ENCODE measurements at regions not wholly inside any gene's neighbourhood (a gene's known extent, or its start where the extent isn't known, plus 50 kb on each side); places are given as distances from the start of the nearest gene placed in this dataset.

- WGBS, 2 donors: 83 to 92% methylated on average over 15 of the region's 15 CpGs
- H3K27ac ChIP-seq: no peak overlapping the region
- H3K27me3 ChIP-seq: no peaks in the 10 kb centered on the region
- no peaks in the 10 kb centered on the region for H3K36me3 ChIP-seq
- H3K4me3 ChIP-seq: no peak overlapping the region
- H3K9me3 ChIP-seq: no peaks in the 10 kb centered on the region
- intact Hi-C loops (cut with DNase I): no loop called here
- H3K4me1 ChIP-seq: peaks cover 0 to 11% (median 8%) of the 10 kb centered on the region in 4 donors
- TF ChIP-seq CTCF (IDR thresholded peaks at IDR 0.05): no peak
- DNase-seq: no peak
Measured at GRCh38 chr13:31037874-31038500, 105.5 kb downstream of the TEX26 start.

DNA sequence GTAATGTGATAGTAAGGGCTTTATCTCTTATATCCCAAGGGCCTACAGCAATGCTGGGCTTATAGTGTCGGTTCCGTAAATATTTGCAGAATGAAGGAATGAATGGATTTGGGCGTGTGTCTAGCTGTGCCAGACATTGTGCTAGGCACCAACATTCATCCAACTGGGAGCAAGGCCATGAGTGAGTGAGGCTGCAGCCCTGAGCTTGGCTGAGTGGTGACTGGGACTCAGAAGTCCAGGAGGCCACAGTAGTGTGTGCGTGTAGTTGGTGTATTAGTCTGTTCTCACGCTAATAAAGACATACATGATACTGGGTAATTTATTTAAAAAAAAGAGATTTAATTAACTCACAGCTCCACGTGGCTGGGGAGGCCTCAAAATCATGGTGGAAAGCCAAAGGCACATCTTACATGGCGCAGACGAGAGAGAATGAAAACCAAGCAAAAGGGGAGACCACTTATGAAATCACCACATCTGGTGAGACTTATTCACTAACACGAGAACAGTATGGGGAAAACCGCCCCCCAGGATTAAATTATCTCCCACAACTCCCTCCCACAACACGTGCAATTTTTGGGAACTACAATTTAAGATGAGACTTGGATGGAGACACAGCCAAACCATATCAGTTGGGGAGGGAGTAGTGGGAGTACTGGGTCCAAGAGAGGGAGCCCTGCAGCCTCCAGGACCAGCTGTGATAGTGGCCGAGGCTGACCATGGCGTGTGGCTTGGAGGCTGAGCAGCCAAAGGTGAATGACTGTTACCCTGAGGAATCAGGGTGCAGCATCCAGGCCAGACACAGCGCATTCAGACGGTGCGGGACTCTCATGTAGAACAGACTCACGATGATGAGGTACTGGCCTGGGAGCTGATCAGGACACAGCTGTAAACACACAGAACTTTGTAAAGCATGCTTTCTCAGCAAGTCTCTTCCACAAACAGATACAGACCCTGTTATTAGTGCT is 104.6 kb downstream of the TEX26 start:
- H3K27ac ChIP-seq: no peak overlapping the region
- H3K9me3 ChIP-seq: no peaks in the 10 kb centered on the region
- no peak overlapping the region for H3K4me3 ChIP-seq
- no peaks in the 10 kb centered on the region for H3K36me3 ChIP-seq
- peak; percentile 3 for DNase-seq
- H3K4me1 ChIP-seq: peaks cover 0 to 11% (median 8%) of the 10 kb centered on the region in 4 donors
- no peaks in the 10 kb centered on the region for H3K27me3 ChIP-seq
- no peak for TF ChIP-seq POLR2AphosphoS5 (IDR thresholded peaks at IDR 0.05)
- no peak for TF ChIP-seq CTCF (IDR thresholded peaks at IDR 0.05)
- intact Hi-C loops (cut with DNase I): no loop called here
- WGBS, 2 donors: 84 to 85% methylated on average over 17 of the region's 17 CpGs

DNA sequence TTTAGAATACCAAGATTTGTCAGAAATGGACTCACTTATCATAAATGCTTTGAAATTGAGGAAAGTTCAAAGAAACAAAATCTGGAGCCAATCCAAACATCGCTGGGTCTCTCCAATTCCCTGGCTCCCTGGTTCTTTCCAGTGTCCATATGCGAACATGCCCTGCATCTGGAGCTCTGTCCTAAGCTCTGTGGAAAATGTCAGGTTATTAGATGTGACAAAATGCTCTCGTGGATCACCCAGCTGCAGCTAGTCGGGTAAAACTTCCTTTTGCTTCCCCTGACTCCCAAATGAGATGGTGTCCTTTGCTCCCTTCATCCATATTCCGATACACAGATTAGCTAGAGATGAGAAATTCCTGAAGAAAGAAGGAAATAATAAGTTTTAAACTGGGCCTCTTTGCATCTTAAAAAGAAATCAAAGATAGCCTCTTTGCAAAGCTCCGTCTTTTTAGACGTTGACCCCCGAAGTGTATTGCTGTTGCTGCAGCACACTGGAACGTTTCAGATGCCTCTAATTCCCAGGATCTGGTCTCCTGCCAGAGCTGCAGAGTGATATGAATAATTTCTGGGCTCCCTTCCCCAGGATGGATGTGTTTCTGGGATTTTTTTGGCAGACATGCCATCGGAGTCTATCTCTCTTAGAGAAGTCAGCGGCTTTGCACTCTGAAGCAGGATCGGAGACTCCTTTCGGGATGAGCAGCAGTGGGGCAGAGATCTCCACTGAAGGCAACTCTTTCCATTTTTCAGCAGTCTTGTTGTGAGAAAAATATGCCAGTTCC is 102.9 kb downstream of the TEX26 start:
- H3K27me3 ChIP-seq: no peaks in the 10 kb centered on the region
- no peak overlapping the region for H3K4me3 ChIP-seq
- TF ChIP-seq POLR2AphosphoS5 (IDR thresholded peaks at IDR 0.05) (no peak), CTCF (IDR thresholded peaks at IDR 0.05) (no peak), EP300 (IDR thresholded peaks at IDR 0.05) (no peak), POLR2A (IDR thresholded peaks at IDR 0.05) (no peak)
- intact Hi-C loops (cut with DNase I): no loop called here
- DNase-seq: no peak
- no peaks in the 10 kb centered on the region for H3K9me3 ChIP-seq
- 77 to 82% methylated on average over 13 of the region's 13 CpGs for WGBS, 2 donors
- no peak overlapping the region for H3K27ac ChIP-seq
- H3K4me1 ChIP-seq: peaks cover 0 to 11% (median 8%) of the 10 kb centered on the region in 4 donors
- H3K36me3 ChIP-seq: no peaks in the 10 kb centered on the region

- Histone ChIP-seq H3K36me3 (no peaks in the 10 kb centered on the region), H3K27me3 (no peaks in the 10 kb centered on the region), H3K4me3 (no peak overlapping the region), H3K27ac (no peak overlapping the region), H3K4me1 (peaks cover 0 to 11% (median 8%) of the 10 kb centered on the region in 4 donors), H3K9me3 (no peaks in the 10 kb centered on the region)
- no peak for DNase-seq
- 88 to 90% methylated on average over 13 of the region's 13 CpGs for WGBS, 2 donors
- no peak for TF ChIP-seq POLR2A (IDR thresholded peaks at IDR 0.05)
- no peak for TF ChIP-seq EP300 (IDR thresholded peaks at IDR 0.05)
- TF ChIP-seq POLR2AphosphoS5 (IDR thresholded peaks at IDR 0.05): no peak
- no peak for TF ChIP-seq CTCF (IDR thresholded peaks at IDR 0.05)
- intact Hi-C loops (cut with DNase I): no loop called here
Measured at GRCh38 chr13:31032528-31033113, 100.2 kb downstream of the TEX26 start.
